WTC11 (cell line): ENCODE measurements at regions not wholly inside any gene's neighbourhood (a gene's known extent, or its start where the extent isn't known, plus 50 kb on each side); places are given as distances from the start of the nearest gene placed in this dataset.

Experiments
- CBFB ChIP-seq: sonication (generic); formaldehyde crosslinking; IDR thresholded peaks from 2 replicates; pipeline ENCODE4 v1.8.1; 2022; ENCODE audit warnings: mild to moderate bottlenecking, low read depth, missing genetic modification reagents
- CTCF ChIP-seq: fragments of 200-600 bp; IDR thresholded peaks from 2 replicates; pipeline ENCODE4 v1.8.0; 2022; ENCODE audit warnings: antibody characterized with exemption
- FOXP4 ChIP-seq: sonication (generic); formaldehyde crosslinking; IDR thresholded peaks from 2 replicates; pipeline ENCODE4 v1.8.0; 2022; ENCODE audit warnings: mild to moderate bottlenecking, missing genetic modification reagents
- JAZF1 ChIP-seq: fragments of 250-450 bp; sonication (Bioruptor Pico); IDR thresholded peaks from 2 replicates; pipeline ENCODE4 v1.9.0; 2021; ENCODE audit warnings: moderate library complexity, mild to moderate bottlenecking, inconsistent platforms
- STAT6 ChIP-seq: sonication (generic); formaldehyde crosslinking; conservative IDR thresholded peaks from 2 replicates; pipeline ENCODE4 v1.8.1; 2023; ENCODE audit warnings: mild to moderate bottlenecking, low read depth, missing genetic modification reagents, moderate library complexity
- TP53 ChIP-seq: sonication (generic); formaldehyde crosslinking; IDR thresholded peaks from 2 replicates; pipeline ENCODE4 v1.8.1; 2023; ENCODE audit warnings: mild to moderate bottlenecking, missing genetic modification reagents
- USF2 ChIP-seq: sonication (generic); formaldehyde crosslinking; IDR thresholded peaks from 2 replicates; pipeline ENCODE4 v1.8.1; 2023; ENCODE audit warnings: mild to moderate bottlenecking, missing genetic modification reagents, moderate library complexity
- ZBTB21 ChIP-seq: sonication (generic); formaldehyde crosslinking; IDR thresholded peaks from 2 replicates; pipeline ENCODE4 v1.8.1; 2023; ENCODE audit warnings: mild to moderate bottlenecking, missing genetic modification reagents, borderline replicate concordance
- TF ChIP-seq, protein P1 (sequence below): sonication (generic); formaldehyde crosslinking; IDR thresholded peaks from 2 replicates; pipeline ENCODE4 v1.8.0; 2022; ENCODE audit warnings: mild to moderate bottlenecking, missing genetic modification reagents
- TF ChIP-seq, protein P2 (sequence below): sonication (generic); formaldehyde crosslinking; IDR thresholded peaks from 2 replicates; pipeline ENCODE4 v1.8.1; 2022; ENCODE audit warnings: low read depth, mild to moderate bottlenecking, moderate library complexity, missing genetic modification reagents, borderline replicate concordance
- TF ChIP-seq, protein P3 (sequence below): sonication (generic); formaldehyde crosslinking; IDR thresholded peaks from 2 replicates; pipeline ENCODE4 v1.8.0; 2022; ENCODE audit warnings: mild to moderate bottlenecking, missing genetic modification reagents
- TF ChIP-seq, protein P4 (sequence below): sonication (generic); formaldehyde crosslinking; IDR thresholded peaks from 2 replicates; pipeline ENCODE4 v1.8.1; 2022; ENCODE audit warnings: mild to moderate bottlenecking, moderate library complexity, missing genetic modification reagents

DNA sequence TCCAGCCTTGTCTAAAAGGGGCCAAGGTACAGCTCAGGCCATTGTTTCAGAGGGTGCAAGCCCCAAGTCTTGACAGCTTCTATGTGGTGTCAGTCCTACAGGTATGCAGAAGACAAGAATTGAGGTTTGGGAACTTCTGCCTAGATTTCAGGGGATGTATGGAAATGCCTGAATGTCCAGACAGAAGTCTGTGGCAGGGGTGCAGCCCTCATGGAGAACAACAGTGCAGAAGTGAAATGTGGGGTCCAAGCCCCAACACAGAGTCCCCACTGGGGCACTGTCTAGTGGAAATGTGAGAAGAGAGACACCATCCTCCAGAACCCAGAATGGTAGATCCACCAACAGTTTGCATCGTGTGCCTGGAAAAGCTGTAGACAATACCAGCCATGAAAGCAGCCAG is 400.3 kb upstream of the CAMK1G start:
- TF ChIP-seq TP53 (CRISPR knock-in tag), result no peak
- TF ChIP-seq CTCF, result no peak
- TF ChIP-seq, protein P1, sequence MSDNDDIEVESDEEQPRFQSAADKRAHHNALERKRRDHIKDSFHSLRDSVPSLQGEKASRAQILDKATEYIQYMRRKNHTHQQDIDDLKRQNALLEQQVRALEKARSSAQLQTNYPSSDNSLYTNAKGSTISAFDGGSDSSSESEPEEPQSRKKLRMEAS (CRISPR knock-in tag), result no peak
- TF ChIP-seq, protein P2, sequence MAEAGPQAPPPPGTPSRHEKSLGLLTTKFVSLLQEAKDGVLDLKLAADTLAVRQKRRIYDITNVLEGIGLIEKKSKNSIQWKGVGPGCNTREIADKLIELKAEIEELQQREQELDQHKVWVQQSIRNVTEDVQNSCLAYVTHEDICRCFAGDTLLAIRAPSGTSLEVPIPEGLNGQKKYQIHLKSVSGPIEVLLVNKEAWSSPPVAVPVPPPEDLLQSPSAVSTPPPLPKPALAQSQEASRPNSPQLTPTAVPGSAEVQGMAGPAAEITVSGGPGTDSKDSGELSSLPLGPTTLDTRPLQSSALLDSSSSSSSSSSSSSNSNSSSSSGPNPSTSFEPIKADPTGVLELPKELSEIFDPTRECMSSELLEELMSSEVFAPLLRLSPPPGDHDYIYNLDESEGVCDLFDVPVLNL (CRISPR knock-in tag), result no peak
- TF ChIP-seq, protein P3, sequence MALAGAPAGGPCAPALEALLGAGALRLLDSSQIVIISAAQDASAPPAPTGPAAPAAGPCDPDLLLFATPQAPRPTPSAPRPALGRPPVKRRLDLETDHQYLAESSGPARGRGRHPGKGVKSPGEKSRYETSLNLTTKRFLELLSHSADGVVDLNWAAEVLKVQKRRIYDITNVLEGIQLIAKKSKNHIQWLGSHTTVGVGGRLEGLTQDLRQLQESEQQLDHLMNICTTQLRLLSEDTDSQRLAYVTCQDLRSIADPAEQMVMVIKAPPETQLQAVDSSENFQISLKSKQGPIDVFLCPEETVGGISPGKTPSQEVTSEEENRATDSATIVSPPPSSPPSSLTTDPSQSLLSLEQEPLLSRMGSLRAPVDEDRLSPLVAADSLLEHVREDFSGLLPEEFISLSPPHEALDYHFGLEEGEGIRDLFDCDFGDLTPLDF (CRISPR knock-in tag), result no peak
- no peak for TF ChIP-seq USF2
- no peak for TF ChIP-seq STAT6 (CRISPR knock-in tag)
- TF ChIP-seq JAZF1 (CRISPR knock-in tag), result no peak
- TF ChIP-seq, protein P4, sequence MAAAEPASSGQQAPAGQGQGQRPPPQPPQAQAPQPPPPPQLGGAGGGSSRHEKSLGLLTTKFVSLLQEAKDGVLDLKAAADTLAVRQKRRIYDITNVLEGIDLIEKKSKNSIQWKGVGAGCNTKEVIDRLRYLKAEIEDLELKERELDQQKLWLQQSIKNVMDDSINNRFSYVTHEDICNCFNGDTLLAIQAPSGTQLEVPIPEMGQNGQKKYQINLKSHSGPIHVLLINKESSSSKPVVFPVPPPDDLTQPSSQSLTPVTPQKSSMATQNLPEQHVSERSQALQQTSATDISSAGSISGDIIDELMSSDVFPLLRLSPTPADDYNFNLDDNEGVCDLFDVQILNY, result no peak
- TF ChIP-seq FOXP4 (CRISPR knock-in tag), result no peak
- no peak for TF ChIP-seq ZBTB21 (CRISPR knock-in tag)
- no peak for TF ChIP-seq CBFB (CRISPR knock-in tag)
